GM18907 (cell line): ENCODE measurements at regions not wholly inside any gene's neighbourhood (a gene's known extent, or its start where the extent isn't known, plus 50 kb on each side); places are given as distances from the start of the nearest gene placed in this dataset.
"Not testable (repeated sequence)": the region's sequence is repeated elsewhere in the genome, so short reads cannot be mapped to it uniquely, and the experiment has no call there.

Experiments used
- ATAC-seq: cut with Tn5 transposase; IDR thresholded peaks from one replicate; pipeline ENCODE4 v1.9.1; 2021; ENCODE audit warnings: mild to moderate bottlenecking, moderate library complexity; ENCODE audit not compliant: unreplicated experiment

- no peak for ATAC-seq
Observed at GRCh38 chr6:113017353-113017752, 670.2 kb downstream of the RFPL4B start.

DNA sequence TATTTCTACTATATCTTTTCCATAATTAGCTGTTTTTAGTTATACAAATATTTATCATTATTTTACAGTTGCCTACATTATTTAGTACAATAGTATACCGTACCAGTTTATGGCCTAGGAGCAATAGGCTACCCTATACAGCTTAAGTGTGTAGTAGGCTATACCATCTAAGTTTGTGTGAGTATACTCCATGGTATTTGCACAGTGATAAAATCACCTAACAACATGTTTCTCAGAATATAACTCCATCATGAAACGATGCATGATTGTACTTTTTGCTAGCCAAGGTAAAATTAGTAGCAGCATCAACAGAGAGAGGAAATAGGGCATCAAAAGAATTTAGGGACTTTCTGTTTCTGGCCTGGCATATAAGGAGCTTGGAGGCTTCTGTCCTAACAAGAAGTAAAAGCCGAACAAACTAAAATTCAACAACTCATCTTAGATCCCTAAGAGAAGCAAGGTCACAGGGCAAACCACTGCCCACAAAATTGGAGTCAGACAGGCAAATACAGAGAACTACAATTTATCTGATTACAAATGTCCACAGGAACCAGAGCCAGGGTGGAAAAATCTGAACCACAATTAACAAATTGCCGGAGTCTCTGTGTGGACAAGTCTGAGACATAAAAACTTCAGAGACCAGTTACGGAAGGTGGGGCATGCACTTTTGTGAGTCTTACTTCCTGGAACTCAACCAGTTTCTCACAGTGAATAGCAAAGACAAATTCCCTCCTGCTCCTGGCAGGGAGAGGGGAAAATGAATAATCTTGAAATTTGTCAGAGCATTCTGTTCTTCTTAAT, 671.4 kb downstream of the RFPL4B start:
- ATAC-seq, result no peak

DNA sequence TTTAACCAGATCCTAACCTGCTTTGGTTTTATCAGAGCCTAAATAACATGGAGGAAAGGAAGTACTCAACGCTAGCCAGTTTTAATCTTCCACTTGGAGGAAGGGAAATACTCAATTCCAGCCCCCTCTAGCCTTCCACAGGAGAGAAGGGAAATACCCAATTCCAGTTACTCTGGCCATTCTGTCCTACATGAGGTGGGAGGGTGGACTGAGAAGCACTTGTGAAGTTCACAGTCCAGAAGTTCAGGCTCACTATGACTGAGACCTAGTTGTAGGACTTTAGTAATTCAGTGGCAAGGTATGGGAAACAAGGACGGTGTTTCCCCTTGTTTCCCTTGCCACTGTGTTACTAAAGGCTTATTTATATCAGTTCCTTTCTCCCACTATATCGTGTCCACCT, 672.0 kb downstream of the RFPL4B start:
- no peak for ATAC-seq

DNA sequence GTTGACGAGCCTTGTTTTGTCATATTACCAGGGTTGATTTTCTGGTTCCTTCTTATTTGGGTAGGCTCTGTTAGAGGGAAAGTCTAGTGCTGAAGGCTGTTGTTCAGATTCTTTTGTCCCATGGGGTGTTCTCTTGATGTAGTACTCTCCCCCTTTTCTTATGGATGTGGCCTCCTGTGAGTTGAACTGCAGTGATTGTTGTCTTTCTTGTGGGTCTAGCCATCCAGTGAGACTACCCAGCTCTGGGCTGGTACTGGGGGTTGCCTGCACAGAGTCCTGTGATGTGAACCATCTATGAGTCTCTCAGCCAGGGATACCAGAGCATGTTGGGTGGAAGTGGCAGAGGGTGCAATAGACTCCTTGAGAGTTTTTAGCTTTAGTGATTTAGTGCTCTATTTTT, 680.6 kb downstream of the RFPL4B start:
- ATAC-seq, result no peak

DNA sequence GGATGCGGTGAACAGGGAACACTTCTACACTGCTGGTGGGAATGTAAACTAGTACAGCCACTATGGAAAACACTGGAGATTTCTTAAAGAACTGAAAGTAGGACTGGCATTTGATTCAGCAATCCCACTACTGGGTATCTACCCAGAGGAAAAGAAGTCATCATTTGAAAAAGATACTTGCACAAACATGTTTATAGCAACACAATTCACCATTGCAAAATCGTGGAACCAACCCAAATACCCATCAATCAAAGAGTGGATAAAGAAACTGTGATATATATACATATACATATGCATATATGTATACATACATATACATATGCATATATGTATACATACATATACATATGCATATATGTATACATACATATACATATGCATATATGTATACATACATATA, 682.0 kb downstream of the RFPL4B start:
- ATAC-seq, result not testable (repeated sequence)

DNA sequence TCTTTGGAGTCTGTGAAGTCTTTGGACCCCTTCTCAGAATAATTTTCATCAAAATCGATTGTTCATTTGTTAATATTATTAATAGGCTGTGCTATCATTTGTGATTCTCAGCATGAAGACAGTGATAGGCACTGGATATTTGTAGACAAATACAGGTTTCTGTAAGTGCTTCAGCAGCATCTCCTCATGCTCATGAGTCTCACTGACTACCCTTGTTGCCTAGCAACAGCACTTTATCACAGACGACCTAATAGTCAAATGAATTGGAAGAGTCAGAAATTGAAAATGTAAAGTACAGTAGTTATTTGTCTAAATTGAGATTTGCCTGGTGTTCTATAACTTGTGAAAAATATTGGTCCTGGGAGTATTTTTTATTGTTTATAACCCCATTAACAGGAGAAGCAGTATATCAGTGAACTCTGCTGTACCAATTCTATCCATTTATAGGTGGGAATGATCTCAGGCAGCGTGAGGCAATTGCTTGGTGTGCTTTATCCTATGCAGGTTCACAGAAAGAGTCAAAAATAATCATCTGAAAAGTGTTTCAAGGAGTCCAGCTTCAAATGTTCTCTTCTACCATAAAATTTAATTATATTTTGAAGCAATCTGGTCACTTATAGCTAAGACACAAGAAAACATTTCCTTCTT, 684.6 kb downstream of the RFPL4B start:
- ATAC-seq, result no peak

DNA sequence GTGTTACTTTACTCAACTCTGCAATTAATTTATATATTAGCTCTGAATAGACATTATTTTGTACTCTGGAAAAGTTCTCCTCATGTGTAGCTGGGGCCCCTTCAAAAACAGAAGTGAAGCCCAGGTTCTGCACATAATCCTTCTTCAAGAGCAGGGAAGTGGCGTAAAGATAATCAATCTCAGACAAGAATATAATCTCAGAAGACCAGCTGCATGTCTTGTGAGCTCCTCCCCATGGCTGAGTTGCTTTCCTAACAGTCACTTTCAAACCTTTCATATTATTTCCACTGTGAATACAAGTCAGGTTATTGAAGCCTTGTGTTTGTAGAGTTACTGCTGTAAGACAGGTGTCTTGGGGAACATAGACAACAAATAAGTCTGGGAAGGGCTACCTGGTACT, 691.9 kb downstream of the RFPL4B start:
- no peak for ATAC-seq

- no peak for ATAC-seq
Observed at GRCh38 chr6:113047148-113047547, 700.0 kb downstream of the RFPL4B start.

DNA sequence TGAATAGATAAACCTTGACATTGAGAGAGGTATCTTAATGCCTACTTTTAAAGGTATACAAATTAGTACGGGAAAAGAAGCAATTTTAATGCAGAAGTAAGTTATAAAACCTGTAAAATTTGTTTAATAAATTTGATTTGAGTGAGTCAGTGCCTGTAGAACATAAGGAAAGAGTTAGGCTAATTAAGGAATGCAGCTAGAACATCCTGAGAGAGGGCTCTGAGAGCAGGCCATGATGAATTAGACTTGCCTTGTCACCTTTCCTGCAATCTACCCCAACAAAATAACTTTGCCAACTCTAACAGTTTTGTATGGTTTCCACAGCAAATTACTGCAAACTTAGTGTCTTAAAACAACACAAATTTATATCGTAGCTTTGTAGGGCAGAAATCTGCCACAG, 700.8 kb downstream of the RFPL4B start:
- ATAC-seq, result no peak

- ATAC-seq, result no peak
Observed at GRCh38 chr6:113048741-113049140, 701.6 kb downstream of the RFPL4B start.

DNA sequence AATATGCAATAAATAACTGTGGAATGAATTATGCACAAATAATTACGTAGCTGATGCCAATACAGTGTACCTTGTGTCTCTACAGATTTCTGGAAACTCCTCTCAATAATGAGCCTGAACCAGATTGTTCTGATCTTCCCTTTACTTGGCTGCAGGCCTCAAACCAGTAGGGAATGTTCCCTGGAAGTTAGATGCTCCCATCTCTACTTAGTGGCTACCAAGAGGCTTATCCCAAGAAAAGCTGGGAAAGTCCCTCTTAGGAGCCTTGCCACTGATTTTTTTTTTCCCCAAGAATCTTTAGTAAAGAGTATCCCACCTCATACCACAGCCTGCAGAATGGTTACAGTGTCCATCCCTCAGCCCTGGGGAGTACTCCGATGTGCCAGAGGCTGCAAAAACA, 702.1 kb downstream of the RFPL4B start:
- ATAC-seq, result no peak

GRCh38 chr6:113050010-113050858, 703.1 kb downstream of the RFPL4B start:
- ATAC-seq, result no peak

GRCh38 chr6:113050979-113051378, 703.8 kb downstream of the RFPL4B start:
- no peak for ATAC-seq

- ATAC-seq, result no peak
Observed at GRCh38 chr6:113052506-113052905, 705.4 kb downstream of the RFPL4B start.

DNA sequence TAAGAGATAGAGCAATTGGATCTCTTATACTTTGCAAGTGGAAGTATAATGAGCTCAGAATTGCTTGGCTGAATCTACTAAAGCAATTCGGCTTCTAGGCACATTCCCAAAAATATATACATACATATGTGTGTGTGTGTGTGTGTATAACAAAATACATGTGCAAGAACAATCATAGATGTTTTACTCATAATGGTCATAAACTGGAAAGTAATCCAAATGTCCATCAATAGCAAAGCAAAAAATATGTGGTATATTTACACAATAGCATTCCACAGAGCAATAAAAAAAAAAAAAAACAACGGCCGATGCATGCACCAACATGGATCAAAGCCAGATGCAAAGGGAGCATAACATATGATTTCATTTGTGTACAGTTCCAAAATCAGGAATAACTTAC, 707.9 kb downstream of the RFPL4B start:
- no peak for ATAC-seq

GRCh38 chr6:113055998-113056397, 708.9 kb downstream of the RFPL4B start:
- ATAC-seq, result no peak

- no peak for ATAC-seq
Observed at GRCh38 chr6:113057567-113058053, 710.5 kb downstream of the RFPL4B start.

DNA sequence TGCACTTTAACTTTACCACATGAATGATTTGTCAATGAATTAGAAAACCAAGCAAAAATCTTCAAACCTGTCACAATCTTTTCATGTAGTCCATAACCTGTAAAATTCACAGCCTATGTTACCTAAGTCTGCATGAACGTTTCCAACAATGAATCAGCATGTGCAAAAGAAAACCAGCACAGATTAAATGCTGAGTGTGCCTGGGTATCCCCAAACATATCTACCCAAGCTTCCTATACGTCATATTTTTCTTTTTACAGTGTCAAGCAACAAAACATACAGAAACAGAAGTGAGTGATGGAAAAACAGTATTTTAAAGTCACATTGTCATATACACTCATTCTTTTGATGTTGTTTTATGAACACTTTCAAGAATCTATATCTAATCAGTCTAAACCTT, 713.5 kb downstream of the RFPL4B start:
- ATAC-seq, result no peak

GRCh38 chr6:113065611-113066010, 718.5 kb downstream of the RFPL4B start:
- no peak for ATAC-seq

DNA sequence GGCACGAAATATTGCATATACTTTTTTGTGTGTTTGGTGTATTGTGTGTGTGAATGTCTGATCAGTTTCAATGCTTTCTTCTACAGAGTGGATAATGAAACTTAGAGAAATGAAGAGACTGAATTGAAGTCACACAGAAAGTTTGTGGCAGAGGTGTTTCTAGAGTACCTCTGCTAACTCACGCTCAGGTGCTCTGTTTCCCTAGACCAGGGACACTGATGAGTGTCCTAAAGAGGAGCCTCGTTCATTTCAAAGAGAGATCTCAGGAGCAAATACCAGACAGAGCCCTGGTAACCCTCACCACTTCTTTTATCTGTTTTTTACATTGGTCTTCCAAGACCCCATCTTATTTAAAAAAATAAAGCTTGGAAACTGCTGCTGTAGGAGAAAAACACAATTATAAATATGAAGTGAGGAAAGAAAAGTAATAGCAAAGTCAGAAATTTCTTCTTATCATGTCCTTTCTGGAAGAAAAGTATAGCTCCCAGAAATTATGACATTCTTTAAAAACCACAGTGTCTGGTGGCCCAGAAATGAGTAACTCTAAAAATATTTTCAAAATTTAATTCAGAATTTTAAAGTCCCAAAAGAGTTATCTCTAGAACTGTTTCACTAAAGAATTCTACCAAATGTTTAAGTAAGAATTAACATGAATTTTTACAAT, 720.6 kb downstream of the RFPL4B start:
- no peak for ATAC-seq

DNA sequence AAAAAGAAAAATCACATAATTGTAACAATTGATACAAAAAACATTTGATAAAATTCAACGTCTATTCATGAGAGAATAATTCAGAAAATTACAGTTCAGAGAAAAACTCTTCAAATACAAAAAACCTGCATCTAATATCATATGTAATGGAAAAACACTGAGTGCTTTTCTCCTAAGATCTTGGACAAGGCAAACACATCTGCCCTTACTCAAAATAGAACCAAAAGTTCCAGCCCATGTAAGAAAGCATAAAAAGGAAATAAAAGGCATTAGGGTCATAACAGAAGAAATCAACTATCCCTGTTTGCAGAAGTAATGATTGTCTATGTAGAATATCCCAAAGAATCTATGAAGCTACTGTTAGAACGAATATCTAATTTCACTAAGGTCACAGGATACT, 721.4 kb downstream of the RFPL4B start:
- ATAC-seq, result no peak
